Nephron progenitor cell (in vitro differentiated cells): ENCODE measurements at regions not wholly inside any gene's neighbourhood (a gene's known extent, or its start where the extent isn't known, plus 50 kb on each side); places are given as distances from the start of the nearest gene placed in this dataset.

ENCODE experiments used
- DNase-seq: peaks from one replicate; pipeline ENCODE4 v3.0.0; 2021
- H3K27ac Mint-ChIP-seq: 2 replicates; pipeline ENCODE4 v1.8.0; 2021; ENCODE audit warnings: mild to moderate bottlenecking, moderate library complexity, mixed read lengths
- H3K27me3 Mint-ChIP-seq: 2 replicates; pipeline ENCODE4 v1.8.0; 2021; ENCODE audit warnings: mild to moderate bottlenecking, low read depth, mixed read lengths; ENCODE audit not compliant: poor library complexity
- H3K36me3 Mint-ChIP-seq: 2 replicates; pipeline ENCODE4 v1.8.0; 2021; ENCODE audit warnings: low read depth, mixed read lengths
- H3K4me1 Mint-ChIP-seq: 2 replicates; pipeline ENCODE4 v1.8.0; 2021; ENCODE audit warnings: mixed read lengths
- H3K4me3 Mint-ChIP-seq: 2 replicates; pipeline ENCODE4 v1.8.0; 2021; ENCODE audit warnings: mild to moderate bottlenecking, moderate library complexity, mixed read lengths
- H3K9me3 Mint-ChIP-seq: 2 replicates; pipeline ENCODE4 v1.8.0; 2021; ENCODE audit warnings: mild to moderate bottlenecking, moderate library complexity, mixed read lengths
- CTCF ChIP-seq: fragments of 200-600 bp; sonication (generic); IDR thresholded peaks from 2 replicates; pipeline ENCODE4 v1.5.0; 2021; ENCODE audit warnings: antibody characterized with exemption

DNA sequence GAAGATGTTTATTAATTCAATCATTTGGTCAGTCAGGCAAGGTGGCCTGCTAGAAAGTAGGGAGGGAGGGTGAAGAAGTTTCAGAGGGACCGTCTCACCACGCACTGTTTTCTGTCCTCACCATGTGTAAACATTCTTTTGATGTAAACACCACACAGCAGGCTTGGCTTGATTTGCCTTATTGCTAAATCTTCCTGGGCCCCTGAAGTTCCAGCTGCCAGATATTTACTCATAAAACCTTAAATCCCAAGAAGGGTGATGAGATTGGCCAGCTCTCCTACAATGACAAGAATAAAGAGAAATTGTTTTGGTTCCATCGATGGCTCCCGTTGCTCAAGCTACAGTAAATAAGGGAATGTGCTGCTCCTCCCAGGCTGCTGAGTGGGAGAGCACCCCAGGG, 198.2 kb upstream of the TMTC4 start:
- Mint-ChIP-seq H3K36me3 (peaks cover 6% of the 10 kb centered on the region), H3K27me3 (peaks cover 4% of the 10 kb centered on the region), H3K9me3 (peaks cover 18% of the 10 kb centered on the region), H3K4me1 (peaks cover 12% of the 10 kb centered on the region), H3K4me3 (no peak overlapping the region), H3K27ac (no peak overlapping the region)
- no peak for DNase-seq
- TF ChIP-seq CTCF, result no peak

DNA sequence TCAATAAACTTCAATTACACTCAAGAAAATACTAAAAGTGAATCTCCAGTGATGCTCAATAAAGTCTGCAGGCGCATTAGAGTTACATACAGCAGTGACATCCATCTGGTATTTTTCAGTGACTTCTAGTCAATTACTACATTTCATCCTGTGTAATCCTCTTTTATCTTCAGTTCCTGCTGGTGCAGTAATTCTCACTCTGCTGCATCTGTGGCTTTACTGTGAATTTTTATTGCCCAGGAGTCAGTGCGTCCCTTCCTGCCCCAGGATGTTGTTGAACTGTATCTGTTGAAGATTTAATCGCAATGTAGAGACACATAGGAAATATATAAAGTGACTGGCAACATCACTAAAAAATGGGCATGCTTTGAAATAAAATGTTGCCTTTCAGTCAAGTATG, 196.3 kb upstream of the TMTC4 start:
- H3K27me3 Mint-ChIP-seq, result peaks cover 4% of the 10 kb centered on the region
- no peak for DNase-seq
- TF ChIP-seq CTCF, result no peak
- H3K27ac Mint-ChIP-seq, result no peak overlapping the region
- H3K36me3 Mint-ChIP-seq, result peaks cover 10% of the 10 kb centered on the region
- no peak overlapping the region for H3K4me3 Mint-ChIP-seq
- peaks cover 12% of the 10 kb centered on the region for H3K4me1 Mint-ChIP-seq
- peaks cover 28% of the 10 kb centered on the region for H3K9me3 Mint-ChIP-seq

- DNase-seq, result no peak
- H3K27me3 Mint-ChIP-seq, result peaks cover 2% of the 10 kb centered on the region
- no peaks in the 10 kb centered on the region for H3K36me3 Mint-ChIP-seq
- H3K27ac Mint-ChIP-seq, result no peak overlapping the region
- H3K4me3 Mint-ChIP-seq, result no peak overlapping the region
- no peaks in the 10 kb centered on the region for H3K4me1 Mint-ChIP-seq
- no peak for TF ChIP-seq CTCF
- H3K9me3 Mint-ChIP-seq, result peaks cover 17% of the 10 kb centered on the region
Measured at GRCh38 chr13:100860866-100861265, 186.3 kb upstream of the TMTC4 start.

GRCh38 chr13:100859861-100860260, 185.3 kb upstream of the TMTC4 start:
- no peak for TF ChIP-seq CTCF
- Mint-ChIP-seq H3K9me3 (peaks cover 11% of the 10 kb centered on the region), H3K4me1 (no peaks in the 10 kb centered on the region)

DNA sequence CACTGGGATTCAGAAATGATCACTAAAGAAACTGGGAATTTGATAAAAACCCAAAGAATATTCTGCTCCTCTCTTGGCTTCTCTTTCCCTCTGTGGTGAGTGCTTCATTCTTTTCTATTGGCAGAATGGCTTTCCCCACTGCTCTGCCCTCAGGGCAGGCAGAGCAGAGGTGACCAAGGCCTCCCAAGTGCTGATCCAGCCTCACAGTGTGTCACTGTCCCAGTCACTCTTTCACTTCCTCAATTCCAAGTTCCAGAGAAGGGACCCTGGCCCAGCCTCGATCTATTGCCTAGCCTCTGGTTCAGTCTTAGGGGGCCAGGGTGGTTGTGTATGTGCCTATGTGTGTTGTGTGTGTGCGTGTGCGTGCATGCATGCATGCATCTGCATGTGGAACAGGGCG, 180.6 kb upstream of the TMTC4 start:
- Mint-ChIP-seq H3K9me3 (no peaks in the 10 kb centered on the region), H3K27ac (no peak overlapping the region), H3K36me3 (no peaks in the 10 kb centered on the region), H3K4me3 (no peak overlapping the region), H3K4me1 (peaks cover 4% of the 10 kb centered on the region), H3K27me3 (no peaks in the 10 kb centered on the region)
- TF ChIP-seq CTCF, result no peak
- no peak for DNase-seq

More at GRCh38 chr13:100859861-100860260, 185.3 kb upstream of the TMTC4 start:
- Mint-ChIP-seq H3K4me3 (no peak overlapping the region), H3K27me3 (no peaks in the 10 kb centered on the region), H3K27ac (no peak overlapping the region), H3K36me3 (no peaks in the 10 kb centered on the region)
- no peak for DNase-seq

GRCh38 chr13:100854006-100854405, 179.4 kb upstream of the TMTC4 start:
- peak; percentile 8 for DNase-seq
- Mint-ChIP-seq H3K4me3 (no peak overlapping the region), H3K27me3 (no peaks in the 10 kb centered on the region), H3K36me3 (no peaks in the 10 kb centered on the region), H3K27ac (no peak overlapping the region), H3K9me3 (peaks cover 11% of the 10 kb centered on the region), H3K4me1 (peaks cover 4% of the 10 kb centered on the region)
- TF ChIP-seq CTCF, result no peak
